NCI-H2196 (cell line): ENCODE measurements at regions not wholly inside any gene's neighbourhood (a gene's known extent, or its start where the extent isn't known, plus 50 kb on each side); places are given as distances from the start of the nearest gene placed in this dataset.
"Not testable (repeated sequence)": the region's sequence is repeated elsewhere in the genome, so short reads cannot be mapped to it uniquely, and the experiment has no call there.

Source experiments
- DNase-seq: peaks from one replicate; lab custom pipeline; 2025; ENCODE audit not compliant: unreplicated experiment; lab: John Stamatoyannopoulos, UW

DNA sequence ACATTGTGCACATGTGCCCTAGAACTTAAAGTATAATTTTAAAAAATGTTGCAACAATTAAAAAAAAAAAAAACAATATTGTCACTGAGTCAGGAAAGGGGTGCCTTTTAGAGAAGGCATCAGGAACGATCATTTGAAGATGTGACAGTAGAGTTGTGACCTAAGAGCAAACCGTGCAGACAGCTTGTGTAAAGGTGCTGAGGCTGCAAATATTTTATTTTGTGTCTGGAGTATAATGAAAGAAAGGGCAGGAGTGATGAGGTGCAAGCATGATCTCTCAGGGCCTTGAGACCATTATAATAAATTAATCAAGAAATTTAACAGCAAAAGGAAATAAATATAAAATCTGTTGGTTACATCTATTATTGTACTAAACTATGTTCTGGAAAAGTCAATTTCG lies 1219.7 kb downstream of the OLFM4 start:
- DNase-seq = no peak

DNA sequence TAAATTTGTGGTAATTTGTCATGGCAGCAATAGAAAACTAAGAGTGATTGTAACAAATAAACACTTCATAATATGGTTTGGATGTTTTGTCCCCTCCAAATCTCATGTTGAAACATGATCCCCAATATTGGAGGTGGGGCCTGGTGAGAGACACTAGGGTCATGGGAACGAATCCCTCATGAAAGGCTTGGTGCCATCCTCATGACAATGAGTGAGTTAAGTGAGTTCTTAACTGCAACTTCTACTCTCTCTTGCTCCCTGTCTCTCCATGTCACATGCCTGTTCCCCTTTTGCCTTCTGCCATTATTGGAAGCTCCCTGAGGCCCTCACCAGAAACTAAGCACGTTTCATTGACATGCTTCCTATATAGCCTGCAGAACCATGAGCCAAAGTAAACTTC lies 1233.2 kb downstream of the OLFM4 start:
- DNase-seq = no peak

DNA sequence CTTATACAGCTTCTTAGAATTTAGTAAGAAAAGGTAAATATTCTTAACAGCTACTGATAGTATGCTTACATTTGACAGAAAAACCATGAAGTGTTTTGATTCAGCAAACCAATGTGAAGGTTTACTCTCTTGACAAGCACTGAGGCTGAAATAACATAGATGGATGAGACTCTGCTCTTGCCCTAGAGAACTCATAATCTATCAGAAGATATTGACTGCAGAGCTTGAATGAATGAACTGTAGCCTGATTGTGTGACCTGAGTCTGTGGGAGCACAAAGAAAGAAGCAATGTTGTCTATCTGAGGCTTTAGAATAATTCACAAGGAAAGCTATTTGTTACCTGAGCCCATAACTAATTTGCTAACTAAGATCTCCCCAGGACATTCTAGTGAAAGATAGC lies 1235.3 kb downstream of the OLFM4 start:
- DNase-seq = no peak

DNA sequence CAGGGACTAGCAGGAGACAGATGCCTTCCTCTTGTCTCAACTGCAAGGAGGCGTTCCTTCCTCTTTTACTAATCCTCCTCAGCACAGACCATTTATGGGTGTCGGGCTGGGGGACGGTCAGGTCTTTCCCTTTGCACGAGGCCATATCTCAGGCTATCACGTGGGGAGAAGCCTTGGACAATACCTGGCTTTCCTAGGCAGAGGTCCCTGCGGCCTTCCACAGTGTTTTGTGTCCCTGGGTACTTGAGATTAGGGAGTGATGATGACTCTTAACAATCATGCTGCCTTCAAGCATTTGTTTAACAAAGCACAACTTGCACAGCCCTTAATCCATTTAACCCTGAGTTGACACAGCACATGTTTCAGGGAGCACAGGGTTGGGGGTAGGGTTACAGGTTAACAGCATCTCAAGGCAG lies 1238.6 kb downstream of the OLFM4 start:
- DNase-seq = not testable (repeated sequence)

GRCh38 chr13:54268013-54268695 lies 1239.5 kb downstream of the OLFM4 start:
- DNase-seq = not testable (repeated sequence)

GRCh38 chr13:54287062-54287764 lies 1258.6 kb downstream of the OLFM4 start:
- no peak for DNase-seq

- DNase-seq = no peak
These were observed 1272.5 kb downstream of the OLFM4 start for GRCh38 chr13:54301085-54301484.

- no peak for DNase-seq
These were observed 1276.8 kb downstream of the OLFM4 start for GRCh38 chr13:54305377-54305776.

DNA sequence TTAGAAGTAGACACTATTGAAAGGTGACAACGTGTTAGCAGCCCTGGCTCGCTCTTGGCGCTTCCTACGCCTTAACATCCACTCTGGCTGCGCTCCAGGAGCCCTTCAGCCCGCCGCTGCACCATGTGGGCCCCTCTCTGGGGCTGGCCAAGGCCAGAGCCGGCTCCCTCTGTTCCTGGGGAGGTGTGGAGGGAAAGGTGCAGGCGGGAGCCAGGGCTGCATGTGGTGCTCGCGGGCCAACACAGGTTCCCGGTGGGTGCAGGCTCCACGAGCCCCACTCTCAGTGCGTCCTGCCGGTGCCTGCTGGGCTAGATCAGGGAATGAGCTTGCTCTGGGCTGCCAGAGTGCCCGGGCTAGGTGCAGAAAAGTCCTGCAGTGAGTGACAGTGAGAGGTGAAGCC lies 1284.3 kb downstream of the OLFM4 start:
- DNase-seq = no peak

- no peak for DNase-seq
These were observed 1289.1 kb downstream of the OLFM4 start for GRCh38 chr13:54317722-54318121.

DNA sequence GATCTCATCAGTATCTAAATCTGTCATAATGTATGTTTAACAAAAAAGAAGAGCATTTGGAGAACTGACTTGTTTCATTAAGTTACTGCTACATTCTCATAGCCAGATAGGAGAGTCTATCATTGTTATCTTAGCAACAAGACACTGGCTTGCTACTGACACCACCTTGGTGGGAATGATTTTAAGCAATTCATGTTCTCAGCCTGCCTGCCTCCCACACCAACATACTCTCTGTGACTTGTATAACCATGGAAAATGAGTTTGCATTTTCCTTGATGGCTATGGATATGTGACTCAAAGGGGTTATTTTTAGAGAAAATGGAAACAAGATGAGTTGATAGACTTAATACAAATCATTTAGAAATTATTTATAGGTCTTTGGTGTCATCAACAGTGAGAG lies 1308.9 kb downstream of the OLFM4 start:
- no peak for DNase-seq

- DNase-seq = no peak
These were observed 1318.9 kb downstream of the OLFM4 start for GRCh38 chr13:54347531-54347930.

DNA sequence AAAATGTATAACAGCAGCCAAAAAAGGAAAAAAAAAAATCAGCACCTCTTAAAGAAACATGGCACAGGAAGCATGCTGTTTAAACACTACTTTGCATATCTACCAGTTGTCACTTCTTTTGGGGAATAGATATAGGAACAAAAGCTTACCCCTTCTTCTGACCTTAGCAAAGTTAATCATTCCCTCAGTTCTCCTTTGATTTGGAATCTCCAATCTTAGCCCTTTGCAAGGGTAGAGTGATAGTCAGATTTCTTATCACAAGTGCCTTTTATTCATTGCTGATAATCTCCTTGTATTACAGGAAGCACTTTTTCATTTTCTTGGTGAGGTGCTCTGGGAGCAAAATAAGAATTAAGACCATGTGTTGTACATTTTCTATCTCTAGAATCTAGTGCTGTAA lies 1327.6 kb downstream of the OLFM4 start:
- DNase-seq = no peak

DNA sequence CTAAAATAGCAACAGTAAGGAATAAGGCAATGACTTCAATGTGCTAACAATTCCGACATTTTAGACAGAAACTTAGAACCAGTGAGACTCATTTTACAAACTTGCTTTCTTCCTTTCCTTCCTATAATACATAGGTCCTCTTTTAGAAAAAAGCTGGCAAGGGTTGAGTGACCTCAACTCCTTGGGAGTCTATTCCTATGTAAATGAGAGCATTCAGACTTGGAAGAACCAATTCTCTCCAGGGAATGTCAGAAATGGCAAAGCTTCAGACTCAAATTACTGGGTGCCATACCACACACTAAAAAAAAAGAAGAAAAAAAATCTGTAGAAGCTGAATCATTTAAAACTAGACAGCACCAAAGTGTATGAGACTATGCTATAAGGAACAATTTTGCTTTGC lies 1328.2 kb downstream of the OLFM4 start:
- no peak for DNase-seq

GRCh38 chr13:54357284-54357933 lies 1328.8 kb downstream of the OLFM4 start:
- no peak for DNase-seq

DNA sequence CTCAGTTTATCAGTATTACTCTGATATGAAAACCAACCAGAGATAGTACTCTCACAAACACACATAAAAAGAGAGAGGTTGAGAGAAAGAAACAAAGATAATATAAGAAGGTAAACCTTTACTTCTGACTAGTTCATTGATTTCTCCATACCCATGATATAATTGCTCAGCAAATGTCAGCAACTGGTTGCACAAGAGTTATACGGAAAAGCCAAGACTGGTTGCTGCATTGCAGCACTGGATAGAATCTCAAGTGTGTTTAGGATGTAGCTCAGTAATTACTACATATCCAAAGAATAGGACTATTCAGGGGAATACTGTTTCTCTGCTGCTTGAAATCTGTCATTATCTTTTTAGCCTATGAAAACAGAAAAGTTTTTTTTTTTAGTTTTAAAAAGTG lies 1332.8 kb downstream of the OLFM4 start:
- no peak for DNase-seq

DNA sequence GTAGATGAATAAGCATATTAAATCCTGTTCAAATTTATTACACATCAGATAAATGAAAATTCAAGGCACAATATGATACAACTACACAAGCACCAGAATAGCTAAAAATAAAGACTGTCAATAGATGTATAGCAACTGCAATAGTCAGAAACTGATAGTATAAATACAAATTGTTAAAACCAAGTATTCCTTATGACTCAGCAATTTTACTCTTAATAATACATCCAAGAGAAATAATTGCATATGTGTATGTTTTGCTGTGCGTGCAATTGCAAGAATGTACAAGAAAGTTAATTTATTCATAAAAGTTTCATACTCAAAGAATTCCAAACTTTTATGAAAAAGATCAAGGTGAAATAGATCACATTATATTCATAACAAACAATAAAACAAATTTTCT lies 1338.1 kb downstream of the OLFM4 start:
- DNase-seq = no peak

DNA sequence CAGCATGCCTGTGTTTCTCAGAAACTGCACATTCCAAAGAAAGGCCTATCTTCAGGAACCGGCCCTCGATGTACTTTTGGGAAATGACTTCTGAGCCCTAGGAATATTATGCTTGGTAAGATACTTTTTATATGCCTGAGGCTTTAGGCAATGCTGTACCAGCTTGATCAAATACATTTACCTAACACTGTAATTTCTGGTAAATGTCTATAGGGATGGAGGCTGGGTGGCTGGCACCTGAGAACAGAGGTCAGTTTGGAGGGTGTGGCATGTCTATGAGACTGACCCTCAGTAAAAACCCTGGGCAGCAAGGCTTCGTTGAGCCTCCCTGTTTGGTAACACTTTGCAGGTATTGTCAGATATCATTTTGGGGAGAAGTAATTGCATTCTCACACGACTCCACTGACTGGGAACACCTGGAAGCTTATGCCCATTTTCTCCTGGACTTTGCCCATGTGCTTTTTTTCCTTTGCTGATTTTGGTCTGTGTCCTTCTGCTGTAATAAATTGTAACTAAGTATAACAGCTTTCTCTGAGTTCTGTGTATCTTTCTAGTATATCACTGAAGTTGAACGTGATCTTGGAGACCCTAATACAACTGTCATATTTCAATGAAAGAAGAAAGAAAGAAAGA lies 1339.1 kb downstream of the OLFM4 start:
- DNase-seq = no peak

DNA sequence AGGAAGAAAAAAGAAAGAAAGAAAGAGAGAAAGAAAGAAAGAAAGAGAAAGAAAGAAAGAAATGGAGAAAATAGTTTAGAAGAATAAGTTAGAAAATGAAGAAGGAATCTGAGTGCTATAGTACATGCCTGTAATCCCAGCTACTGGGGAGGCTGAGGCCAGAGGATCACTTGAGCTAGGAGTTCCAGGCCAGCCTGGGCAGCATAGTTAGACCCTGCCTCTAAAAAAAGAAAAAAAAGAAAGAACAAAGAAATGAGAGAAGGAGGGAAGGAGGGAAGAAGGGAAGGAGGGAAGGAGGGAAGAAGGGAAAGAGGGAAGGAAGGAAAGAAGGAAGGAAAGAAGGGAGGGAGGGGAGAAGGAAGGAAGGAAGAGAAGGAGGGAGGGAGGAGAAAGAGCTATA lies 1339.8 kb downstream of the OLFM4 start:
- DNase-seq = no peak

GRCh38 chr13:54373211-54373610 lies 1344.6 kb downstream of the OLFM4 start:
- no peak for DNase-seq

- DNase-seq = no peak
These were observed 1350.8 kb downstream of the OLFM4 start for GRCh38 chr13:54379461-54379860.

- DNase-seq = no peak
These were observed 1355.0 kb downstream of the OLFM4 start for GRCh38 chr13:54383604-54384003.
